HCT116 (cell line): ENCODE measurements at regions not wholly inside any gene's neighbourhood (a gene's known extent, or its start where the extent isn't known, plus 50 kb on each side); places are given as distances from the start of the nearest gene placed in this dataset.

Experiments
- ATAC-seq: fragments of 200-7000 bp; cut with Tn5 transposase; 2 replicates; pipeline ENCODE4 v1.9.1; 2020; ENCODE audit warnings: mild to moderate bottlenecking, moderate library complexity
- BruUV-seq: library from RNA; stranded (reverse); fragments of 400-500 nt; replicated peaks from 2 replicates; lab custom pipeline; 2021; lab: Mats Ljungman, UMichigan
- CTCF ChIA-PET: fragments of 300-600 bp; sonication (Branson Sonifier 250); formaldehyde crosslinking; loops from one replicate; lab custom pipeline; 2021; ENCODE audit warnings: antibody characterized with exemption; lab: Charles Lee
- POLR2A ChIA-PET: fragments of 300-600, 350-600 bp; sonication (Branson Sonifier 250); formaldehyde crosslinking; loops from one replicate; lab custom pipeline; 2021; ENCODE audit warnings: antibody characterized with exemption; lab: Charles Lee
- RAD21 ChIA-PET, 2 experiments: fragments of 300-600 bp; sonication (Branson Sonifier 250); formaldehyde crosslinking; loops; one replicate each; lab custom pipeline; 2023; ENCODE audit warnings: low total read pairs in 2 of 2; ENCODE audit not compliant: uncharacterized antibody in 2 of 2, unreplicated experiment in 2 of 2, low non-redundant PET in 1 of 2; lab: Charles Lee
- DNase-seq: peaks from one replicate; pipeline ENCODE4 v3.0.0-alpha.2; 2010; ENCODE audit warnings: low read depth, low spot score
- H2AFZ ChIP-seq: fragments of 200-600 bp; shearing (Covaris generic), sonication (generic); 2 replicates; pipeline ENCODE4 v1.6.1; 2017; ENCODE audit warnings: low read depth, mixed run types, mixed read lengths, antibody characterized with exemption, low read length; ENCODE audit not compliant: poor library complexity, severe bottlenecking
- H3K27ac ChIP-seq: 2 replicates; pipeline ENCODE4 v1.5.1; 2012; ENCODE audit warnings: low read depth, low read length
- H3K27me3 ChIP-seq: fragments of 200-600 bp; sonication (generic); 2 replicates; pipeline ENCODE4 v1.6.1; 2016; ENCODE audit warnings: mixed run types, low read length, mixed read lengths; ENCODE audit not compliant: insufficient read depth
- H3K36me3 ChIP-seq, 2 experiments: fragments of 200-500 bp in 1 of 2; fragments of 200-600 bp in 1 of 2; sonication (Bioruptor generic) in 1 of 2; sonication (generic) in 1 of 2; 2 replicates each; pipeline versions ENCODE4 v1.5.1 to v1.6.1; 2014 to 2016; ENCODE audit warnings: low read length in 2 of 2, inconsistent platforms in 1 of 2, mixed read lengths in 1 of 2, mixed run types in 1 of 2; ENCODE audit not compliant: insufficient read depth in 2 of 2, control insufficient read depth in 1 of 2
- H3K4me1 ChIP-seq, 2 experiments: fragments of 200-600 bp in 1 of 2; sonication (generic) in 1 of 2; 2 replicates each; pipeline versions ENCODE4 v1.5.1 to v1.6.1; 2012 to 2017; ENCODE audit warnings: low read length in 2 of 2, inconsistent platforms in 1 of 2, mild to moderate bottlenecking in 1 of 2, mixed read lengths in 1 of 2, mixed run types in 1 of 2, moderate library complexity in 1 of 2; ENCODE audit not compliant: insufficient read depth in 2 of 2, control insufficient read depth in 1 of 2
- H3K4me2 ChIP-seq: fragments of 200-600 bp; sonication (generic); 2 replicates; pipeline ENCODE4 v1.6.1; 2017; ENCODE audit warnings: mixed run types, low read length, mixed read lengths
- H3K4me3 ChIP-seq, 2 experiments: fragments of 200-600 bp in 1 of 2; sonication (generic) in 1 of 2; replicated peaks in 1 of 2; 2 replicates each; pipeline ENCODE4 v1.5.1; 2011 to 2016; ENCODE audit warnings: low read length in 2 of 2, control low read depth in 1 of 2, low read depth in 1 of 2, mild to moderate bottlenecking in 1 of 2, mixed read lengths in 1 of 2, mixed run types in 1 of 2
- H3K79me2 ChIP-seq: fragments of 200-600 bp; sonication (generic); 2 replicates; pipeline ENCODE4 v1.6.1; 2017; ENCODE audit warnings: mild to moderate bottlenecking, mixed run types, low read length, moderate library complexity, mixed read lengths; ENCODE audit not compliant: insufficient read depth
- H3K9ac ChIP-seq: fragments of 200-600 bp; sonication (generic); 2 replicates; pipeline ENCODE4 v1.6.1; 2016; ENCODE audit warnings: low read length, mixed read lengths
- H3K9me2 ChIP-seq: fragments of 200-600 bp; sonication (generic), shearing (Covaris generic); 2 replicates; pipeline ENCODE4 v1.6.1; 2017; ENCODE audit warnings: mixed run types, mild to moderate bottlenecking, moderate library complexity; ENCODE audit not compliant: insufficient read depth
- H3K9me3 ChIP-seq, 2 experiments: fragments of 200-500 bp in 1 of 2; fragments of 200-600 bp in 1 of 2; sonication (Bioruptor generic) in 1 of 2; sonication (generic) in 1 of 2; 2 replicates each; pipeline ENCODE4 v1.6.1; 2014 to 2017; ENCODE audit warnings: low read length in 2 of 2, mixed read lengths in 2 of 2, inconsistent platforms in 1 of 2, low read depth in 1 of 2, mild to moderate bottlenecking in 1 of 2, mixed run types in 1 of 2, moderate library complexity in 1 of 2; ENCODE audit not compliant: control insufficient read depth in 1 of 2, insufficient read depth in 1 of 2
- H4K20me1 ChIP-seq: fragments of 200-600 bp; sonication (generic), shearing (Covaris generic); 2 replicates; pipeline ENCODE4 v1.6.1; 2017; ENCODE audit warnings: mixed run types, mild to moderate bottlenecking, moderate library complexity; ENCODE audit not compliant: insufficient read depth
- CBX3 ChIP-seq: IDR thresholded peaks from 2 replicates; pipeline ENCODE4 v1.6.1; 2012; ENCODE audit warnings: low read depth
- CEBPB ChIP-seq: IDR thresholded peaks from 2 replicates; pipeline ENCODE4 v1.6.1; 2012; ENCODE audit warnings: low read depth
- CTCF ChIP-seq, 3 experiments: fragments of 200-600 bp in 1 of 3; sonication (generic) in 1 of 3; IDR thresholded peaks in 2 of 3; conservative IDR thresholded peaks in 1 of 3; 2 replicates each; pipeline ENCODE4 v1.5.1; 2012 to 2017; ENCODE audit warnings: low read depth in 2 of 3, low read length in 2 of 3, antibody characterized with exemption in 1 of 3, borderline replicate concordance in 1 of 3, control low read depth in 1 of 3, mild to moderate bottlenecking in 1 of 3, mixed read lengths in 1 of 3, mixed run types in 1 of 3, moderate library complexity in 1 of 3; ENCODE audit not compliant: insufficient read depth in 1 of 3
- EGR1 ChIP-seq: IDR thresholded peaks from 2 replicates; pipeline ENCODE4 v1.6.1; 2012; ENCODE audit warnings: low read depth
- ELF1 ChIP-seq: IDR thresholded peaks from 2 replicates; pipeline ENCODE4 v1.6.1; 2012; ENCODE audit warnings: low read depth, borderline replicate concordance
- FOSL1 ChIP-seq: IDR thresholded peaks from 2 replicates; pipeline ENCODE4 v1.6.1; 2012; ENCODE audit warnings: low read depth
- JUND ChIP-seq: IDR thresholded peaks from 2 replicates; pipeline ENCODE4 v1.6.1; 2012
- POLR2A ChIP-seq: IDR thresholded peaks from 2 replicates; pipeline ENCODE4 v1.7.0; 2011; ENCODE audit warnings: borderline replicate concordance; ENCODE audit not compliant: insufficient read depth, insufficient read length; ENCODE audit errors: extremely low read depth
- POLR2AphosphoS5 ChIP-seq: IDR thresholded peaks from 2 replicates; pipeline ENCODE4 v1.6.1; 2011; ENCODE audit warnings: mild to moderate bottlenecking, low read depth, low read length, moderate library complexity
- RAD21 ChIP-seq: IDR thresholded peaks from 2 replicates; pipeline ENCODE4 v1.6.1; 2012; ENCODE audit warnings: low read depth, mild to moderate bottlenecking
- SIN3A ChIP-seq: IDR thresholded peaks from 2 replicates; pipeline ENCODE4 v1.6.1; 2012; ENCODE audit warnings: low read depth
- SP1 ChIP-seq: IDR thresholded peaks from 2 replicates; pipeline ENCODE4 v1.6.1; 2012; ENCODE audit warnings: low read depth
- SRF ChIP-seq: IDR thresholded peaks from 2 replicates; pipeline ENCODE4 v1.6.1; 2012; ENCODE audit warnings: low read depth
- TCF7L2 ChIP-seq: IDR thresholded peaks from 2 replicates; pipeline ENCODE4 v1.7.0; 2011; ENCODE audit warnings: borderline replicate concordance, inconsistent platforms; ENCODE audit not compliant: insufficient read depth, insufficient read length; ENCODE audit errors: extremely low read depth
- YY1 ChIP-seq: IDR thresholded peaks from 2 replicates; pipeline ENCODE4 v1.6.1; 2011; ENCODE audit warnings: low read length, low read depth, moderate library complexity, mild to moderate bottlenecking; ENCODE audit not compliant: insufficient replicate concordance; ENCODE audit errors: extremely low read depth
- ZNF274 ChIP-seq: fragments of 200-500 bp; sonication (Bioruptor generic); IDR thresholded peaks from 2 replicates; pipeline ENCODE4 v1.6.1; 2014; ENCODE audit warnings: mild to moderate bottlenecking, low read depth, low read length, inconsistent platforms
- intact Hi-C: fragments of 100-400 bp; cut with micrococcal nuclease; formaldehyde crosslinking; loops from 2 replicates; pipeline ENCODE4 v1.10.0; 2022
- TF ChIP-seq, protein P1 (sequence below): IDR thresholded peaks from 2 replicates; pipeline ENCODE4 v1.6.1; 2012
- TF ChIP-seq, protein P2 (sequence below): IDR thresholded peaks from 2 replicates; pipeline ENCODE4 v1.6.1; 2012; ENCODE audit warnings: low read depth
- TF ChIP-seq, protein P3 (sequence below): IDR thresholded peaks from 2 replicates; pipeline ENCODE4 v1.6.1; 2012

- ChIA-PET RAD21 (no interaction called here), CTCF (no interaction called here), POLR2A (no interaction called here)
- Histone ChIP-seq H4K20me1 (no peaks in the 10 kb centered on the region), H3K27ac (no peak overlapping the region), H2AFZ (no peak overlapping the region), H3K9ac (no peak overlapping the region), H3K4me1 (no peaks in the 10 kb centered on the region), H3K9me3 (no peaks in the 10 kb centered on the region), H3K4me3 (no peak overlapping the region), H3K79me2 (no peaks in the 10 kb centered on the region), H3K4me2 (no peak overlapping the region), H3K27me3 (peaks cover 33% of the 10 kb centered on the region), H3K9me2 (no peaks in the 10 kb centered on the region), H3K36me3 (no peaks in the 10 kb centered on the region)
- ATAC-seq (no peak), DNase-seq (no peak)
- TF ChIP-seq TCF7L2 (no peak), SIN3A (no peak), CEBPB (no peak), SP1 (no peak), JUND (no peak), RAD21 (no peak), SRF (no peak), EGR1 (no peak), POLR2AphosphoS5 (no peak), POLR2A (no peak), ZNF274 (no peak), YY1 (no peak), CBX3 (no peak), FOSL1 (no peak), ELF1 (no peak), CTCF (IDR thresholded peaks at IDR 0.05 in 2 of 3, conservative IDR thresholded peaks at IDR 0.05 in 1 of 3; ENCODE audit: borderline replicate concordance in 1 of 3, insufficient read depth in 1 of 3, low read depth in 2 of 3, low read length in 2 of 3) (no peak)
- TF ChIP-seq, protein P1, sequence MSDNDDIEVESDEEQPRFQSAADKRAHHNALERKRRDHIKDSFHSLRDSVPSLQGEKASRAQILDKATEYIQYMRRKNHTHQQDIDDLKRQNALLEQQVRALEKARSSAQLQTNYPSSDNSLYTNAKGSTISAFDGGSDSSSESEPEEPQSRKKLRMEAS, result no peak
- TF ChIP-seq, protein P2, sequence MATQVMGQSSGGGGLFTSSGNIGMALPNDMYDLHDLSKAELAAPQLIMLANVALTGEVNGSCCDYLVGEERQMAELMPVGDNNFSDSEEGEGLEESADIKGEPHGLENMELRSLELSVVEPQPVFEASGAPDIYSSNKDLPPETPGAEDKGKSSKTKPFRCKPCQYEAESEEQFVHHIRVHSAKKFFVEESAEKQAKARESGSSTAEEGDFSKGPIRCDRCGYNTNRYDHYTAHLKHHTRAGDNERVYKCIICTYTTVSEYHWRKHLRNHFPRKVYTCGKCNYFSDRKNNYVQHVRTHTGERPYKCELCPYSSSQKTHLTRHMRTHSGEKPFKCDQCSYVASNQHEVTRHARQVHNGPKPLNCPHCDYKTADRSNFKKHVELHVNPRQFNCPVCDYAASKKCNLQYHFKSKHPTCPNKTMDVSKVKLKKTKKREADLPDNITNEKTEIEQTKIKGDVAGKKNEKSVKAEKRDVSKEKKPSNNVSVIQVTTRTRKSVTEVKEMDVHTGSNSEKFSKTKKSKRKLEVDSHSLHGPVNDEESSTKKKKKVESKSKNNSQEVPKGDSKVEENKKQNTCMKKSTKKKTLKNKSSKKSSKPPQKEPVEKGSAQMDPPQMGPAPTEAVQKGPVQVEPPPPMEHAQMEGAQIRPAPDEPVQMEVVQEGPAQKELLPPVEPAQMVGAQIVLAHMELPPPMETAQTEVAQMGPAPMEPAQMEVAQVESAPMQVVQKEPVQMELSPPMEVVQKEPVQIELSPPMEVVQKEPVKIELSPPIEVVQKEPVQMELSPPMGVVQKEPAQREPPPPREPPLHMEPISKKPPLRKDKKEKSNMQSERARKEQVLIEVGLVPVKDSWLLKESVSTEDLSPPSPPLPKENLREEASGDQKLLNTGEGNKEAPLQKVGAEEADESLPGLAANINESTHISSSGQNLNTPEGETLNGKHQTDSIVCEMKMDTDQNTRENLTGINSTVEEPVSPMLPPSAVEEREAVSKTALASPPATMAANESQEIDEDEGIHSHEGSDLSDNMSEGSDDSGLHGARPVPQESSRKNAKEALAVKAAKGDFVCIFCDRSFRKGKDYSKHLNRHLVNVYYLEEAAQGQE, result no peak
- TF ChIP-seq, protein P3, sequence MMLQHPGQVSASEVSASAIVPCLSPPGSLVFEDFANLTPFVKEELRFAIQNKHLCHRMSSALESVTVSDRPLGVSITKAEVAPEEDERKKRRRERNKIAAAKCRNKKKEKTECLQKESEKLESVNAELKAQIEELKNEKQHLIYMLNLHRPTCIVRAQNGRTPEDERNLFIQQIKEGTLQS, result no peak
- BruUV-seq, result no TSS peak
- intact Hi-C loops, result no loop called here
These were observed 410.9 kb upstream of the TRPC7 start for GRCh38 chr5:136776022-136776927.
